Pancreas (tissue), 10 donors: ENCODE measurements at regions not wholly inside any gene's neighbourhood (a gene's known extent, or its start where the extent isn't known, plus 50 kb on each side); places are given as distances from the start of the nearest gene placed in this dataset.

Source experiments
- ATAC-seq, 4 donors: fragments of 200-7000 bp; cut with Tn5 transposase; one replicate each; pipeline versions ENCODE4 v1.8.0 to v1.9.1; 2020; ENCODE audit warnings: mild to moderate bottlenecking in 4 of 4, moderate library complexity in 4 of 4
- DNase-seq, 6 donors: peaks; one replicate each; pipeline ENCODE4 v3.0.0-alpha.2; 2020
- FAIRE-seq: peaks from 2 replicates; lab custom pipeline; 2012; peaks lifted over from hg19 to GRCh38; lab: Jason Lieb, UNC
- H3K27ac ChIP-seq, 4 donors: fragments of 200-600 bp; sonication (generic); 1 replicate in 3 of 4; 2 replicates in 1 of 4; pipeline versions ENCODE4 v1.5.0 to v1.8.0; 2020
- H3K27me3 ChIP-seq, 4 donors: fragments of 200-600 bp; one replicate each; pipeline ENCODE4 v1.8.0; 2021
- H3K36me3 ChIP-seq, 3 donors: fragments of 200-600 bp; sonication (generic) in 1 of 3; one replicate each; pipeline versions ENCODE4 v1.5.0 to v1.8.0; 2020 to 2021
- H3K4me1 ChIP-seq, 3 donors: fragments of 200-600 bp; one replicate each; pipeline ENCODE4 v1.8.0; 2021
- H3K4me3 ChIP-seq, 4 donors: fragments of 200-600 bp; sonication (generic) in 2 of 4; one replicate each; pipeline versions ENCODE4 v1.5.0 to v1.8.0; 2020 to 2021
- H3K9me3 ChIP-seq, 4 donors: fragments of 200-600 bp; one replicate each; pipeline ENCODE4 v1.8.0; 2021
- CTCF ChIP-seq, 4 donors: fragments of 200-600 bp; sonication (generic) in 3 of 4; IDR thresholded peaks; one replicate each; pipeline versions ENCODE4 v1.5.0 to v1.8.0; 2021; ENCODE audit warnings: antibody characterized with exemption in 4 of 4
- WGBS, 2 donors: extraction: QIAGEN DNeasy Blood & Tissue Kit; methylation state at CpG; one replicate each; pipeline ENCODE4 v1.1.7; 2013; 5-methylcytosine and 5-hydroxymethylcytosine counted together
- intact Hi-C, 3 donors: fragments of 100-400 bp; cut with DNase I; formaldehyde crosslinking; loops; one replicate each; pipeline versions ENCODE4 v1.11.1 to v1.14.2; 2022
- donor health status: healthy with polysubstance abuse.
- donor health status: DM: no; HTN: no; CAD: no; lungs with moderate emphysema.
- donor health status: DM: no; HTN: no; CAD: no.
- donor health status: control.
- donor health status: control.
- donor health status: Bipolar disorder and iron deficiency.
- donor health status: DM: yes; HTN: yes; CAD: no.
- donor health status: DM: no; HTN: no; CAD: no.
- donor health status: DM: no; HTN: no; CAD: no.
- donor health status: DM: yes; HTN: yes; CAD: no.

- Histone ChIP-seq H3K4me1 (no peaks in the 10 kb centered on the region), H3K9me3 (no peaks in the 10 kb centered on the region), H3K27ac (no peak overlapping the region), H3K27me3 (peaks cover 0 to 3% (median 0%) of the 10 kb centered on the region in 4 donors), H3K36me3 (no peaks in the 10 kb centered on the region), H3K4me3 (no peak overlapping the region)
- intact Hi-C loops, result no loop called here
- ATAC-seq (no peak), FAIRE-seq (no peak), DNase-seq (no peak)
- no peak for TF ChIP-seq CTCF (IDR thresholded peaks at IDR 0.05)
- 51 to 53% methylated on average over 11 of the region's 11 CpGs for WGBS, 2 donors
Measured at GRCh38 chr14:98022541-98023520, 1225.6 kb downstream of the VRK1 start.

- ATAC-seq (no peak), FAIRE-seq (no peak), DNase-seq (no peak)
- Histone ChIP-seq H3K27me3 (peaks cover 0 to 3% (median 0%) of the 10 kb centered on the region in 4 donors), H3K27ac (no peak overlapping the region), H3K4me3 (no peak overlapping the region), H3K9me3 (no peaks in the 10 kb centered on the region), H3K4me1 (no peaks in the 10 kb centered on the region), H3K36me3 (no peaks in the 10 kb centered on the region)
- intact Hi-C loops, result no loop called here
- no peak for TF ChIP-seq CTCF (IDR thresholded peaks at IDR 0.05)
- WGBS, 2 donors, result 83 to 84% methylated on average over 6 of the region's 6 CpGs
Measured at GRCh38 chr14:98028162-98028561, 1231.0 kb downstream of the VRK1 start.

- ATAC-seq (no peak), FAIRE-seq (no peak), DNase-seq (no peak)
- no peaks in the 10 kb centered on the region for H3K4me1 ChIP-seq
- TF ChIP-seq CTCF (IDR thresholded peaks at IDR 0.05), result no peak
- H3K9me3 ChIP-seq, result no peaks in the 10 kb centered on the region
- H3K4me3 ChIP-seq, result no peak overlapping the region
- H3K36me3 ChIP-seq, result no peaks in the 10 kb centered on the region
- WGBS, 2 donors, result 41 to 48% methylated on average over 4 of the region's 4 CpGs
- H3K27me3 ChIP-seq, result no peaks in the 10 kb centered on the region
- H3K27ac ChIP-seq, result no peak overlapping the region
- intact Hi-C loops, result no loop called here
Measured at GRCh38 chr14:98035396-98035795, 1236.6 kb downstream of the BCL11B start.

- H3K4me3 ChIP-seq, result no peak overlapping the region
- FAIRE-seq (no peak), ATAC-seq (no peak), DNase-seq (no peak)
- H3K36me3 ChIP-seq, result no peaks in the 10 kb centered on the region
- intact Hi-C loops, result no loop called here
- WGBS, 2 donors, result 61 to 67% methylated on average over 7 of the region's 7 CpGs
- H3K9me3 ChIP-seq, result no peaks in the 10 kb centered on the region
- no peak overlapping the region for H3K27ac ChIP-seq
- no peak for TF ChIP-seq CTCF (IDR thresholded peaks at IDR 0.05)
- H3K4me1 ChIP-seq, result no peaks in the 10 kb centered on the region
- no peaks in the 10 kb centered on the region for H3K27me3 ChIP-seq
Measured at GRCh38 chr14:98037831-98038230, 1234.2 kb downstream of the BCL11B start.

GRCh38 chr14:98056946-98057345 is 1215.1 kb downstream of the BCL11B start:
- WGBS, 2 donors, result 37% methylated on average over 5 of the region's 5 CpGs
- no peak for TF ChIP-seq CTCF (IDR thresholded peaks at IDR 0.05)
- Histone ChIP-seq H3K9me3 (no peaks in the 10 kb centered on the region), H3K4me3 (no peak overlapping the region), H3K4me1 (no peaks in the 10 kb centered on the region), H3K27ac (no peak overlapping the region), H3K36me3 (no peaks in the 10 kb centered on the region), H3K27me3 (no peaks in the 10 kb centered on the region)
- intact Hi-C loops, result no loop called here
- DNase-seq, result no peak
- no peak for ATAC-seq
- no peak for FAIRE-seq
